ENCODE measurements at regions not wholly inside any gene's neighbourhood (a gene's known extent, or its start where the extent isn't known, plus 50 kb on each side); places are given as distances from the start of the nearest gene placed in this dataset.

DNA sequence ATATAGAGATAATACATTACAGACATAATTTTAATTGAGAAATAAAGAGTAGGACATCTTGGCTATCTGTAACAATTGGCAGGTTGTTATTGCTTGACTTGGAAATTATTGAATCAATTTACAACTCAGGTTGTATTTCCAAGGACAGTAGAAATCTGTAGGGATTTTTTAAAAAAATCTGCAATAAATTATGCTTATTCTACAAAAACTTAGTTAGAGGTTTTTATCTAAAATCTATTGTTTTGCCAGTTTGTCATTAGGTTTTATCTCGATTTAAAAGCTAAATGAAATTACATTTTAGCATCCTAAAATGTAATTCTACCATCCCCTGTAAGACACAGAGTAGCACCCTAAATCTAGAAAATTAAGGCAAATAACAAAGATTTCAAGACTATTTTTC, 408.8 kb downstream of the COL11A1 start:
- Histone ChIP-seq H3K4me2 (ENCODE audit: insufficient read depth, insufficient read length, low read length) (no peak overlapping the region), H4K5ac (ENCODE audit: insufficient read length, low read depth, low read length) (no peak overlapping the region), H3K23me2 (ENCODE audit: insufficient read length, low read depth, low read length, poor library complexity, severe bottlenecking) (no peaks in the 10 kb centered on the region), H4K91ac (ENCODE audit: insufficient read length, low read depth, low read length) (no peak overlapping the region), H3K27ac (ENCODE audit: insufficient read length, low read depth, low read length) (no peak overlapping the region), H2BK5ac (ENCODE audit: insufficient read length, low read length) (no peak overlapping the region), H2BK15ac (ENCODE audit: low read depth, low read length) (no peak overlapping the region), H4K8ac (replicated peaks; ENCODE audit: insufficient read length, low read depth, low read length) (no peak overlapping the region), H3K4ac (ENCODE audit: low read depth, low read length) (no peak overlapping the region), H2BK12ac (ENCODE audit: insufficient read length, low read depth, low read length) (no peak overlapping the region), H2AK5ac (ENCODE audit: insufficient read length, low read length) (no peak overlapping the region), H3K27me3 (ENCODE audit: insufficient read depth, low read length) (no peaks in the 10 kb centered on the region), H3K79me2 (ENCODE audit: insufficient read depth, low read length) (no peaks in the 10 kb centered on the region), H3K23ac (ENCODE audit: insufficient read length, low read depth, low read length) (no peak overlapping the region), H2BK120ac (ENCODE audit: low read depth, low read length, poor library complexity, severe bottlenecking) (no peak overlapping the region), H2BK20ac (ENCODE audit: low read depth, low read length, poor library complexity, severe bottlenecking) (no peak overlapping the region), H3K9ac (ENCODE audit: extremely low read depth, insufficient read length, low read length) (no peak overlapping the region), H3T11ph (ENCODE audit: low read length) (no peak overlapping the region), H3K18ac (ENCODE audit: insufficient read length, low read depth, low read length) (no peak overlapping the region), H3K14ac (ENCODE audit: insufficient read depth, low read length) (no peak overlapping the region), H3K56ac (ENCODE audit: insufficient read length, low read depth, low read length) (no peak overlapping the region), H2AFZ (ENCODE audit: low read length) (no peak overlapping the region), H4K20me1 (ENCODE audit: control insufficient read depth, insufficient read depth, insufficient read length) (no peaks in the 10 kb centered on the region), H3K79me1 (ENCODE audit: insufficient read depth, low read depth, low read length, poor library complexity, severe bottlenecking) (no peaks in the 10 kb centered on the region), H3K4me1 (ENCODE audit: insufficient read depth, low read length) (no peaks in the 10 kb centered on the region), H3K9me3 (ENCODE audit: control insufficient read depth, low read depth, low read length) (no peaks in the 10 kb centered on the region)
- no CpG with 5 or more reads among the region's 1 CpG for WGBS (ENCODE audit: extremely low coverage, insufficient read length, low lambda C conversion rate)
- peaks cover 2 to 3% of the 10 kb centered on the region in 2 experiments; a peak in 3 of 5 replicates for H3K9me3 Mint-ChIP-seq
- no peaks in the 10 kb centered on the region for H3K36me3 Mint-ChIP-seq (ENCODE audit: insufficient read depth in 1 of 3, low read depth in 3 of 3)
- TF ChIP-seq CTCF (conservative IDR thresholded peaks at IDR 0.05) = no peak
- no peak overlapping the region for H3K27ac Mint-ChIP-seq
- DNase-seq = no peak
- no peak overlapping the region for H3K4me3 Mint-ChIP-seq
- peaks cover 0 to 4% of the 10 kb centered on the region in 2 experiments; a peak in 1 of 4 replicates for H3K4me1 Mint-ChIP-seq
- H3K27me3 Mint-ChIP-seq (ENCODE audit: low read depth) = no peaks in the 10 kb centered on the region
